ENCODE measurements at regions not wholly inside any gene's neighbourhood (a gene's known extent, or its start where the extent isn't known, plus 50 kb on each side); places are given as distances from the start of the nearest gene placed in this dataset.

DNA sequence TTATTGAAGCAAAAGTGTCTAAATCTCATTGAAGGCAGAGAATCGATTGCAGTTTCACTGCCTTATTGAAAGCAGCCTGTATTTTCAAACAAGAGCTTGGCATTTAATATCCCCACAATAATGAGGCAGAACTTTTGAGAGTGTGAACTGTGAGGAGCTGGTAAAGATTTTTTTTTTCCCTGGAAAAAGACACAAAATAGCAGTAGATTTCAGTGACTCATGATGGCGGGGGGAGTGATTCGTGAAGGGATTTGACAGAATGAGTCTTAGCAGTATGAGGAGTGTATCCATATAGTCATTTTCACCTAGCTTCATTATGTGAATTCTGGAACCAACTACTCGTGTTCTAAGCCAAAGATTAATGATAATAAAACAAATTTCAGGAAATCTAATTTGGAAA, 242.9 kb downstream of the ARL6IP6 start:
- no peak for DNase-seq

DNA sequence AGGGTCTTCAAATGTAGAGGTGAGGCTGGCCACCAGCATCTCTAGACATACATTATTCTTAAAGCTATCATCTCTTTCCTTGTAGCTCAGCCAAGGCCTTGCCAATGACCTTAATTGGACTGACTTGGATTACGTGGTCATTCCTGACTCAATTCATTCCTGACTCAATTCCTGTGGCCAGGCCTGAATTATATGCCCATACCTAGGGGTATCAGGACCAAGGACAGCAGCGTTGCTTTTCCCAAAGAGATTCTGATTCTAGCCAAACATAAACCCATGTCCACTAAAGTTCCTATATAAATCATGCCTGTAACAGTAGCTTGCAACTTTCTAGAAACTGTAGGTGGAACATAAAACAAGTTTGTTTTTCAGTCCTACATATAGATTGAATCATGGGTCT, 231.7 kb downstream of the ARL6IP6 start:
- DNase-seq, result no peak

DNA sequence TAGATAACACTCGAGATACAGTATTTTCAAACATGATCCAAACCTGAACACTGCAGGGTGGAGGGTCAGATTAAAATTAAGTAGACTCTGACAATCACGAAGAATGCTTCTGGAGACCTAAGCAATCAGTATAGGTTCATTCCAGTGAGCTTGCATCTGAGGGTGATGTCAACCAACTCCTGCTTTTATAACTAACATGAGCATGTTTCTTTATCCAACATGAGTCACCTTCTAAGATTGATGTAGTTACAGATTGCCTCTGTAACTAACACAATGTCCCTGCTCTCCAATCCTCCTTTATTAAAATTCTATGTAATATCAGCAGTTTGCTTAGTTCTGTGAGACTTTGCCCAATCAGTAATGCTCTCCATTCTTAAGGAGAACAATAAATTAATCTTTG, 225.7 kb downstream of the ARL6IP6 start:
- DNase-seq, result no peak

DNA sequence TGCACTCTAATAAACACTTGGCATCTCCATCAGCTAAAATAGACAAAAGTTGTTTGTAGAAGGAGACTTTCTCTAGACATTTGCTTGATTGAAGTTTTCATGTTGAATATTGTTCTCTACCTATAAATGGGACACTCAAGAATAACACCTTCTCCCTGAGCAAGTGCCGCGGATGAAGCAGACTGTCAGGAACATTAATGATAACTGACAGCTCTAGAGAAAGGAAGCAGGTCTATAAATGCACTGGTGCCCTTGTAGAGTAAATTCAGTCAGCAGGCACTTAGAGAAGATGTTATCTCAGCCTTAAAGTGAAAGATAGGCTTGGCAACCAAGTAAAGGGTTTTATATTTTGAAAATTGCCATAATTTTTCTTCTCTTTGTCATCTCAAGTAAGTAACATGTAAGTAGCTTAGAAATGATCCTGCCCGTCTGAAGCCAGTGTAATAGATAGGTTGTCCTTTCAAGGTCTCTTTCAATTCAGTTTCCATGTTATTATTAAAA, 224.6 kb downstream of the ARL6IP6 start:
- DNase-seq, result no peak

DNA sequence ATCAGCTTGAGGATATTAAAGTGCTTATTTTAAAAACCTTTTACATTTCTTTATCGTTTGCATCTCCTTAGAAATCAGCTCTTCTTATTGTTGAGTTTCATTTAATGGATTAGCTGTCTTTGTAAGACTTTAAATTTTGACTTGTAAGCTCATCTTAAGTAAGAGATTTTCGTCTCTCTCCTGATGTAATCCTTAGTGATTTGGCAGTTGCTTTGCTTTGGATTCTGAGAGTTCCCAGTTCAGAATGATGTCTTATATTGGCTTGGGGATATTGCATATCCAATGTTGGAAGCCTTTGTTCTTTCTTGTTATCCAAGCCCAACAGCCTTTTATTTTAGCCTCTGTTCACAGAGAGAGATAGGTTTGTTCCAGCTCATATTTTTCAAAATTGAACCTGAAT, 212.1 kb downstream of the ARL6IP6 start:
- no peak for DNase-seq

DNA sequence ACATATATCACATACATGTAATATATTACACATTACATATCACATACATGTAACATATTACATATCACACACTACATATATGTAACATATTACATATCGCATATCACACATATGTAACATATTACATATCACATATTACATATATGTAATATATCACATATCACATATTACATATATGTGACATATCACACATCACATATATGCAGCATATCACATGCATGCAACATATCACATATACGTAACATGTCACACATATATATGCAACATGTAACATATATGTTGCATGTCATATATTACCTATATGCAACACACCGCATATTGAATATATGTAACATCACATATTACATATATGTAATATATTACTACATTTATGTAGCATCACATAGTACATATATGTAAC, 211.2 kb downstream of the ARL6IP6 start:
- DNase-seq, result no peak

DNA sequence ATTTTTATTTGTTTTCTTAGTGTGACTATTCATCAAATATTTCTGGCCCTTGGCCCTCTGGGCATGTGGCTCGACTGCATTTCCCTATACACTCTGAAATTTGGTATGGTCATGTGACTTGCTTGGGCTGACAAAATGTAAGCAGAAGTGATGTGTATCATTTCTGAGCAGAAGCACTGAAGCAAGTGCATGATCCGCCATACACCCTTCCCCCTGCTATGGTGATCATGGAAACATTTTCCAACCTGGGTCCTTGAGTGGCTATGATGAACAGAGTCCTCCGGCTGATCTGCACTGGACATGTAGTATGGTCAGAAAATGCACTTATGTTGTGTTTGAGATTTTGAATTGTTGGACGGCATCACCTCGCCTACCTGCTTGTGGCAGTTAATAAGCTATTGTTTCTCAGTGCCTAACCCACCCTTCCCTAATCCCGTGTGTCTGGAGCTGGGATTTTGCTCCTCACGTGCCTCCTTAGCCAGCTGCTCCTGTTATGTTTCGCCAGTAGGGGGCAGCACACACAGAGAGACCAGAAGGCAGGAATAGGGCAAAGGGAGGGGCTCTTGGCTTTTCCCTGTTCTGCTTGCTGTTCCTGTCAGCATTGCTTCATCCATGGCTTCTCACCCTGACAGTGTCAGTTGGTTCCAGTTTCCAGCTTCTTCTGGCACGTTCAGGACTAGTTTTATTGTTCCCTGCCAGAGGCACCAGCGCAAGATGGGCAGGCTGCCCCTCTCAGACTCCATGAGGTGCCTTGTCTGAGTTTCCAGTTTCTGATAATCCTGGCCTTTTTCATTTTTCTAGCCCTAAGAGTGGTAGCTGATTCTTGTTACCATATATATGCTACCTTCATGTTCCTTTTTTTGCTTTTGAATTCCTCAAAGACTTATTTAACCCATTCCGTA, 207.4 kb downstream of the ARL6IP6 start:
- DNase-seq, result peak; percentile 43

DNA sequence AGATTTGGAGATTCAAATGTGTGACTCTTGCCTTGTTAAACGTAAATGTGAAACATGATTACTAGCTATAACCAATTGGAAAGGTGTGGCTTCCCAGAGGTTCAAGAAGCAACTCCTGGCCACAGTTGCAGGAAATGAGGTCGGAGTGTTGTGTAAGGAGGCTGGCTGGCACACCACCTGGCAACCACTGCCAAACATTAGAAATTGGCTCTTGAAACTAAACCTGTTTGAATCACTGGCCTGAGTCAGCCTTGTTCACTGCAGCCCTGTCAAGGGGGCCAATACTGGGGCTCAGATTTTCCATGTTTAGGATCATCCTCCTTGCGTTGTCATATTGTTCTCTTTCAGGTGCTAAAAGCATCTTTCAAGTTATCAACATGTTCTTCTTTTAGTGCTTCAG, 206.3 kb downstream of the ARL6IP6 start:
- DNase-seq, result no peak

DNA sequence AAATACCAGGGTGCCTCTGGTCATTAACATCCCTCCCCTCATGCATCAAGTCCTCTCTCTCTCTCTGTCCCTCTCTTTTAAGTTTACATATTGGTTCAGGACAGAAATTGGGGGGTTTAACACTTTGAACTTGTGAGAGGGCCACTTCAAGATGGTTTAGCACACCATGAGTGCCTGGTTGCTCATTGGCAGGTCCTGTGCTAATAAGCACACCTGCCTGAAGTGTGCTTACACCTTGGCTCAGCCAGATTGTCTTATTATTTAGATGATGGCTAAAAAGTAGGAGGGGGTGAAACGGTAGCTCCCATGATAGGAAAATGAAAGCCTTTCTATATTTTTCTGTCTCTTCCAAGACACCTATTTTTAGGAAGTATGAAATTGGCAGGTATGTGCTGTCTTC, 205.8 kb downstream of the ARL6IP6 start:
- no peak for DNase-seq

DNA sequence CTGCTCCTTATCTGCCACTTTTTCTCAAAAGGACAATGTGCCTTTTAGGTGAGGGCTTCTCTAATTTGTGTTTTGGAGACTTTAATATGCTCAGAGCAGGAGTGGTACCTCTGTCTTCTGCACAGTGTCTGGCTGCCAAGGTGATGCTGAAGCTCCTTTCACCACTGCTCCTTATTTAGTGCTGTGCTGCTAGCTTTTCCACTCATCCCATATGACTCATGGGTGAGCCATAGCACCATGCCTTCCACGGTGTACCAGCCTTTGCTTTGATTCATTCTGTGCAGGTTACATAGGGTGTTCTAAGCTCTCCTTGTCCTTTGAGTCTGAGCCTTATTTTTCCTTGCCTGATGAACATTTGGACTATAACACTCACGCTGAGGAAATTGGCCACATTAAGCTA, 202.4 kb downstream of the ARL6IP6 start:
- DNase-seq, result no peak

DNA sequence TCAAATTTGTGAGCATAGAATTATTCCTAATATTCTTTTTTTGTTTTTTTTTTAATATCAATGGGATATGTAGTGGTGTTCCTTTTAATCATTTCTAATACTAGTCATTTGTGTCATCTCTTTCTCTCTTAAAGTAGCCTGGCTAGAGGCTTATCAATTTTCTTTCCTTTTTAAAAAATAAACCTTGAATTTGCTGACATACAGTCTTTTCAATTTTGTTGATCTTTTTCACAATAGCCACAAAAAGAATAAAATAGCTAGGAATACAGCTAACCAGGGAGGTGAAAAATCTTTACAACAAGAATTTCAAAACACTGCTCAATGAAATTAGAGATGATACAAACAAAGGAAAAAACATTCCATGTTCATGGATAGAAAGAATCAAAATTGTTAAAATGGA, 192.6 kb downstream of the ARL6IP6 start:
- no peak for DNase-seq

DNA sequence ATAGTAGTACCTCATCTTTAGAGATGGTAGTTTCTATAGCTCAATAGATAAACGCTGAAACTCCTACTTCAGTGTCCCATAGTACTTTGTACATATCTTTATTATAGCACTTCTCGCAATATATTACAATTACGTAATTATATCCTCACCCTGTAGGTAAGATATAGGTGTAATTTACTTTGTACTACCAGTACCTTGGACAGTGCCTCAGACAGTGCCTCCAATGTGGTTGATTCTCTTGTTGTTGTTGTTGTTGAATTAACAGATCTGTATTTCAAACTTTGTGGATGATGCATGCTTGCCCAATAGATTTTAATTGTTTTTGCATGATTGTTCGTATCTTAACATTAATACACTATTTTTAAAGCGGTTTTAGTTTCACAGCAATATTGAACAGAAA, 188.6 kb downstream of the ARL6IP6 start:
- DNase-seq, result no peak

DNA sequence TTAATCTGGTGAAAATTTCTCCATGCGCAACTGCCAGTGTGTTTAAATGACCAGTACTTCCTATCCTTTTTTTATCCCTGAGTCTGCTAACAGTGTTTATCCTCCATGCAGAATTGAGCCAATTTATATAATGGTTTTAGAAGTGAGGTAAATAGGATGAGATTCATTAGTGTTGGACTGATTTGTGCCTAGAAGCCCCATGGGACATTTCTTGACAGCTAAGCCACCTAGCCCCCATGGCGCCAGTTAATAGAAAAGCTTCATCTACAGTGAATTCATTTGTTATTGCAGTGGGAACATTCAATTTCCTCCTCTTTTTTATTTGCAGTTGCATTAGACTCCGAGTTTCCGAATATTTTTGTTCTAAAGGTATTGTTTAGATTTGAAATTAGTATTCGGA, 175.6 kb downstream of the ARL6IP6 start:
- no peak for DNase-seq

DNA sequence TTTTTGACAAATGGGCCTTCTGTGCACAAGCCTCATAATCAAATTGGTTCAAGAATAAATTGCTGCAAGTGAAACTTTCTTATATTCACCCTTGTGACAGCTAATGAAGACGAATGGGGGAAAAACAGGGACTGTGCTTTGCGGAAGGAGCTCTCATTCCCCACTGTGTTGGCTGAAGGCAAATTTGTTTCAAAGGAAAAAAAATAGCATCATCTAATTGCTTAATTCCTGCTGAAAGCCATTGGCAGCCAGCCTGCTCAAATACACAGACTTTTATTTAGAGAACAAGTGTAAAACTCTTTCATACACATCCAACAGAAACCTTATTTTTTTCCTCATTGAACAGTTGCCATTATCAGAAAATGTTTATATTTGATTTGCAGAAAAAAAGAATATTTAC, 172.3 kb downstream of the ARL6IP6 start:
- DNase-seq, result no peak

DNA sequence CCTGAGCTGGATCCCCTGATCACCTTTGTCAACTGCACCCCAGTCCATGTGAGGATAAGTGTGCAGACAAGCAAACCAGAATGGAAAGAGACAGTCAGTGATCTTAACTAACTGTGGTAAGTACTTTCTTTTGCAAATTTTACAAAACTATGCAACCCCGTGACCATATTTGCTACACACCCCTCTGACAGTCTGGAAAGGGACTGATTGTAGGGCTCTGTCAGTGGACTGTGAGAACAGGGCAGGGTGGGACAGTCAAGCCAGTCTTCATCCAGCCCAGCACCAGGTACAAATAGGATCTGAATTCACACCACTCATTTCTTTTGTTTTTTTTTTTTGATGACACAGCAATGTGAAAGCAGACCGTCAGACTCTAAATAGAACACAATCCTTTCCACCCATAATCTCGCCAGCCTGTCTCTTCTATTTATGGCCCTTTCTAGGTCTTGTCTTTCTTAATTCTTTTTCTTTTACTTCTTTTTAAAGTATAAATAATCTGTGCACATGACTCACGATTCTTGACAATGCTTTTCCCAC, 165.6 kb downstream of the ARL6IP6 start:
- DNase-seq, result no peak

DNA sequence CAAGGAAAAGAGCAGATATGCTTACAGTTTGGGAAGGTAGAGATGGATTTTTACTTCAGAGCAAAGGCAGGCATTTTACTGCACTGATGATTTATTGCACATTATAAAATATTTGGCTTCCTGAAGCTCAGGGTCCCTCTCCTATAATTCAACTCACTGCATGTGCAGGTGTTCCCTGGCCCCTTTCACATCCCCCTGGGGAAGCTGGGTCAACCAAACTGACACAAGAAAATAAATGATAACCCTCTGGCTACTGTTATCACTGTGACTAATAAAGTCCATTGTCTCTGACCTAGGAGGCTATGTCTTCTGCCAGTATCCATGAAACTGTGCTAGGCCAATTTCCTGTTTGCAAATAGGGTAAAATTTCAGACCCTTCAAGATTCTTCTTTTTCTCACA, 163.1 kb downstream of the ARL6IP6 start:
- DNase-seq, result no peak

DNA sequence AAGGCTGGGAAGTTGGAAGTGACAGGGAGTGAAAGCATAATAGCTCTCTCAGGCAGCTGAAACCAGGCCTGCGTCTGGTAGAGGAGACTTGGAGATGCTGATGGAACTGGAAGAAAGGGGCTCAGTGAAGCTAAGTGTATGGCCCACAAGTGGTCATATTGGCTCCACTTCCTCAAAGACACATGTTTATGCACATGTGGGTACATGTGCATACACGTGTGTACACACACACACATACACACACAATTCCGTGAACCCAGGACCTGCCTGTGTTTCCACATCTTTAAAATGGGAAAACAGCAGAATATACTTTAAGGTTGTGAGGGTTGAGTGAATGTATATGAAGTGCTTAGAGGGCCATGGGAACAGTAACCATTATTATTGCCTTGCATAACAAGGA, 160.9 kb downstream of the ARL6IP6 start:
- no peak for DNase-seq

DNA sequence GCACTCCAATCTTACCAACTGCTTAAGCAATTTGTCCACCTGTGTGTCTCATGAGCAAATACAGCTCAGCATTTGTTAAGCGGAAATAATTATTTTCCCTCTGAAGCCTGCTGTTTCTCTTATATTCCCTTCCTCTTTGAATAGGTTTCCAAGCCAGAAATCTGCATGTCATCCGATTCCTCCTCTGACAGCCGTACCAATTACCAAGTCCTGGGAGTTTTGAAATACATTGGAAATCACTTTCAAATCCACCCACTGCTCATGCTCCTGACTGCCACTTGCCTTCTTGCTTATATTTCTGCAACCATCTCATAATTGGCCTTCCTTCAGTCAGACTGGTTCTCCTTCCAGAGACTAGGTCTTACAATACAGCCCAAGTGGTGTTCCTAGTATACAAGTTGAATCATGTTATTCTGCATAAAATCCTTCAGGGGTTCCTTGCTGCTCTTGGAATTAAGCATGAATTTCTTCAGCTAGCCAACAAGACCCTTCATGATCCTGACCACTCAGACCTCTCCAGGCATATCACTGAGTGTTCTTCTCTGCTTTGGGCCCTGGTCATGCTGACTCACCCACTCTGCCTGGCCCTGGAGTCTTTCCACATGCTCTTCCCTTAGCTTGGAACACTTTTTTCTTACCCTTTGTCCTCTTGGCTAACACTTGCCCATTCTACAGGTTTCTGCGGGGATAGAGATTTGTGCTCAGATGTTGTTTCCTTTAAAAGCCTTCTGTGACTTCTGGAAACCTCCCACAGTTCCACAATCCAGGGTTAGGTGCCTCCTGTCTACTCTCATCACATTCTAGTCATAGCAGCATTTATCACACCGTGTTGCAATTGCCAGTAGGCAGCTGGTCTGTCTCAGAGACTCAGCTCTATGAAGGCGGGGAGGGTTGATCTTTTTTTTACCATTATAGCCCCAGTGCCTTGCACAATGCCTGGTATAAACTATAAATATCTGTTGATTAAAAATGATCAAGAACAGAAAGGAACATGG, 157.6 kb downstream of the ARL6IP6 start:
- no peak for DNase-seq

DNA sequence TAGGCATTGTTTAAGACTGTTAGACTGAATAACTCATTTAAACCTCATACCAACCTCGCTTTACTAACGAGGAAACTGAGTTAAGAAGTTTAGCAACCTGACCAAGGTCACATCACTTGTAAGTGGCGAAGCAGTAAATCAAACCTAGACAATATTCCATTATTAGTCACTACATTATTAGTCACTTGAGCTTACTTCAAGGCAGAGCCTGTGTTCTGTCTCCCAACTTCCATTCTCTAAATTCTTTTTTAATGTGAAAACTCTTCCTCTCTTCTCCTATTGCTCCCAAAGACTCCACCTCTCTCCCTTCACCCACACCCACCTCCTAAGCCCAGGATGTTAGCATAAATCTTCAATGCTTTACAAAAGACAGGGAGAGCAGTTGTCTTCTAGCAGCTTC, 156.5 kb downstream of the ARL6IP6 start:
- no peak for DNase-seq

DNA sequence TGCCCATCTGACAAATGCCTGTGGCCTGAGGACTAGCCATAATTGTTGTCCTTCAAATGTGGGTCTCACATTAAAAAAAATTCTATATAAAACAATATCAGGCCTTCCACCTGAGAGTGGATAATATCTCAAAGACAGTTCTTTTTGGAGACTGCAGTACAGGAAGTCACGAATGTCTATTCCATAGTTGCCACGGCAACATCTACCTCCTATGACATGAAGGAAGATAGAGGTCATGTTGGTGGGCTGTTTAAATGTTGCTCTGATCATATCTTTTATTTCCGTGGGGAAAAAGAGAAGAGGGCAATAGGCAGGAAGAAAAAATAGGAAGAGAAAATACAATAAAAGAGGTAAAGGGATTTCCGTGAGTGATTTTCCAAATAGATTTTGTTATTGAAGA, 151.8 kb downstream of the ARL6IP6 start:
- no peak for DNase-seq

DNA sequence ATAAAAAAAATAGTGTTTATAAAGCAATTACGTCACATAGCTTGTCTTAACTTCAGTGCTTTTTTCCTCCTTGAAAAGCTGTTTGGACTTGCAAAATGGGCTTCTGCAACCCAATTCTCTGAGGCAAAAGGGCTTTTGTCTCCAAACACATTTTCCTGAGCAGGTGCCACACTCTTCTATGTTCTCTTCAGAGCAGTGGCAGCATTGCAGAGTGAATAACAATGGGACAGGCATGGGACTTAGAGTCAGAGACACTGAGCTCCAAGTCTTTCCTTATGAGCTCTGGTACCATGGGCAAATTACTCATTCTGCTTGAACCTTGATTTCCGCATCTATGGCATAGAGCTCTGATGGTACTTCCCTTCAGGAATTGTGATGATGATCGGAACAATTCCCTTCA, 149.0 kb downstream of the ARL6IP6 start:
- DNase-seq, result no peak

DNA sequence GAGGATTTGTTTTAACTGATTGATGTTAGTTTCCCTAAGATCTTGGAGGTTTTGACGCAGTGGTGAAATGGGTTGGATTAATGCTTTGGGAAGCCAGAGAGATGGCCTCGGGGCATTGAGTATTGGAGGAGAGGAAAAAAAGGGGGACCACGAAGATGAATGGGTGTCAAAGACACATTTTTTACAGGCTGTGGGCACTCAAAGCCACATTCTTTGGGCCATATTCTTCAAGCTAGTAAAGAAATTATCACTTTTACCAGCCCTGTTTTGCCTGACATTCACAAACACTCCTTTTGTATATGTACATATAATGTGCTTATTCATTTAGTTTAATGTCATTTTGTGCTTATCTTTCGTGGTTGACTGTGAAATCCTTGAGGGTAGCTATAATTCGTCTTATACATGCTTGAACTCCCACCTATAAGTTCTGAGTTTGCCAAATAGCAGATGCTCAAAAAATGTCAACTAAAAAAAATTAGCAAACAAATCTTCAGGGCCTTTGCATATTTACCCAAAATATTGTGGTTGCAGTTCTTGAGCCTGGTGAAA, 146.3 kb downstream of the ARL6IP6 start:
- DNase-seq, result no peak

DNA sequence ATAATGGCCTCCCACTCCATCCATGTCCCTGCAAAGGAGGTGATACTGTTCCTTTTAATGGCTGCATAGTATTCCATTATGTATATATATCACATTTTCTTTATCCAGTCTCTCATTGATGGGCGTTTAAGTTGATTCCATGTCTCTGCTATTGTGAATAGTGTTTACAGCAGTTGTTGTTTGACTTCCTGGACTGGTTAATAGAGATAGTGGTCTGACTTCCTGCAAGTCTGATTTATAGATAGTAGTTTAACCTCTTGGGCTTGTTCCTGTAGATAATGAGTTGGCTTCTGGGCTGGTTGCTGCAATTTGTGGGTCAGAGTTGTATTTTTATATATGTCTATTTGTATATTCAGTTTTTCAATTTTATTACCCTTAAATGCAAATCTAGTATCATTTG, 145.4 kb downstream of the ARL6IP6 start:
- no peak for DNase-seq
